ENCODE measurements at regions not wholly inside any gene's neighbourhood (a gene's known extent, or its start where the extent isn't known, plus 50 kb on each side); places are given as distances from the start of the nearest gene placed in this dataset.

DNA sequence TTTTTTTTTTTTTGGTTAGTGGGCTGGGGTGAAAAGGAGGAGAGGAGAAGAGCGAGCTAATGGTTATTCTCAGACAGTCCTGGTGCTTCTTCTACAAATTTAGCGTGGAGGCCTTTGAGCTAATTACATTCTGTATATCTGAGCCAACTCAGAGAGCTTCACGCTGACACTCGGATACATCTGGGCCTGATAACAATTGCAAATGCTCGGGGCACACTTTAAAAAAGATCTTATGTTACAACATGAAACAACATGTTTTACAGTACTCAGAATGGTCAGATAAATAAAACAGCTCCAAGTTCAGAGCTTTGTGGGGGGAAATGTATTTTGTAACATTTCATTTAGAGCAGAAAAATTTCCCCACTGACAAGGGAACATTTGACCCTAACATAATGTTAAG, 966.9 kb upstream of the NR2F2 start:
- DNase-seq (ENCODE audit: low read depth in 2 of 2) = peak in 1 of 2 donors; percentile 17

- peak; percentile 99 to 100 for DNase-seq (ENCODE audit: low read depth in 2 of 2)
Observed at GRCh38 chr15:95365511-95366107, 964.9 kb upstream of the NR2F2 start.

DNA sequence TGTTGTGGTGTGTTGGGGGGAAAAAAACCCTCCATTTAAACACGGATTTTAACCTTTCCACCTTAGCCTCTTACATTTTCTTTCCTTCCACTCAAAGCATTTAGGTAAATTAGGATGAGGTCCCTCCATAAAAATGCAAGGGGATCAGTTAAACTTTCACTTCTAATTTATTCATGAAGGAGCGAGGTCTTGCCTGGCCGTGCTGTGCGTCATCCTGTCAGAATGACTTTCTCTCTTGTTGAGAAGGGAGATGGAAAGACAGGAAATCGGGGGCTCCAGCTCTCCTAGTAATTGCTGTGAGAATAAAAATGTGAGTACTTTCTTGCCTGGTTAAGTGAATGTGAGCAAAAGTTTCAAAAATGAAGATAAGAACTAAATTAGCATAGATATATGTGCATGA, 962.3 kb upstream of the NR2F2 start:
- peak in 1 of 2 donors; percentile 70 for DNase-seq (ENCODE audit: low read depth in 2 of 2)

DNA sequence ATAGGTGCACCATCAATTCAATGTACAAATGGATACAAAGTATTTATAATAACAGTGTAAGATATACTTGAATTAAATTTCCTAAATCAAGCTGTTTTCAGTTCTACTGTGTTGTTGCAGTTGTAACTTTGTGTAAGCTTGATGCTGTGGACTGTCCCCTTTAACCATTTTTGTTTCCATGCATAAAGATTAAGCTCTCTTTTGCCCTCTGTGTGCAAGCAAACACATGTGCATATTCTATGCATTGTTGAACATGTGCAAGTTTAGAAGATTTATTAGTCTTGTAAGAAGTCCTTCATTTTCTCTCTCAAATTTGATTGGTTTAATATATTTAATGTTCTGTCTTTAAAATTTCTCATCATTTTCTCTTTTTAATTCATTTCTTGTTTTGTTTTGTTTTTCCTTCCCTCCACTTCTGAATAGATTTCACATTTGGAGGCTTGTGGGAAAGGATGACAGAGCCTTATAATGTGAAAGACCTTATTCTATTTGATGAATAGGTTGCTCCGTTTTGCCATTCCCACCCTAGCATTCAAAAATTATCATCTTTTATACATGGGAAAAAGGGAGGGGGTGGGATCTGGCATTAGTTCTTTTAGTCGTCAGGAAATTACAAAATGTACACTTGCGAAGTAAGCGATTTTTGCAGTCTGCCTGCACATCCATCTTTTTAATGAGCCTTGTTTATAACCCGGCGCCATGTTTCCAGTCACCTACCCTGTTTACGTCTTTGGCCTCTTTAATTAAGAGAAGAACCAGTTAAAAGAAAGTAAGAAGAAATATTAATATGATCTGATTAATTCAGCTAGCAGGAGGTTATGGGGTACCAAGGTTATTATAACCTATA, 961.5 kb upstream of the NR2F2 start:
- no peak for DNase-seq (ENCODE audit: low read depth in 2 of 2)

DNA sequence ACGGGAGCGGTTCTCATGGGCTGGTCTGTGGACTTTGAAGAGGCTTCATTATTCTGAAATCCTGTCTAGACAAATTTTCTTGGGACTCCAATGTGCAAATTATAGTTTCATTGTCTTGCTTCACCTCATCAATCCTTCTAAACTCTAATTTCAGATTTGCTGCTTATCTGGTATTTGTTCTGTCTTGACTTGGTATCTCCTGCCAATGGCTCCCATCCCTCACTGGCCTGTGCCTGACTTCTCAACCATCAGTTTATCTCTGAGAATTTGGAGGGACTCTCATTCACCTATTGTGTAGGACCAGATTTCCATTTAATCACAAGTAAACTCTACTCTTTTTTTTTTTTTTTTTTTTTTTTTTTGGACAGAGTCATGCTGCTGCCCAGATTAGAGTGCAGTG, 960.2 kb upstream of the NR2F2 start:
- no peak for DNase-seq (ENCODE audit: low read depth in 2 of 2)

GRCh38 chr15:95371664-95372063, 958.8 kb upstream of the NR2F2 start:
- DNase-seq (ENCODE audit: low read depth in 2 of 2) = no peak

- peak in 1 of 2 donors; percentile 59 for DNase-seq (ENCODE audit: low read depth in 2 of 2)
Observed at GRCh38 chr15:95375281-95375680, 955.2 kb upstream of the NR2F2 start.

DNA sequence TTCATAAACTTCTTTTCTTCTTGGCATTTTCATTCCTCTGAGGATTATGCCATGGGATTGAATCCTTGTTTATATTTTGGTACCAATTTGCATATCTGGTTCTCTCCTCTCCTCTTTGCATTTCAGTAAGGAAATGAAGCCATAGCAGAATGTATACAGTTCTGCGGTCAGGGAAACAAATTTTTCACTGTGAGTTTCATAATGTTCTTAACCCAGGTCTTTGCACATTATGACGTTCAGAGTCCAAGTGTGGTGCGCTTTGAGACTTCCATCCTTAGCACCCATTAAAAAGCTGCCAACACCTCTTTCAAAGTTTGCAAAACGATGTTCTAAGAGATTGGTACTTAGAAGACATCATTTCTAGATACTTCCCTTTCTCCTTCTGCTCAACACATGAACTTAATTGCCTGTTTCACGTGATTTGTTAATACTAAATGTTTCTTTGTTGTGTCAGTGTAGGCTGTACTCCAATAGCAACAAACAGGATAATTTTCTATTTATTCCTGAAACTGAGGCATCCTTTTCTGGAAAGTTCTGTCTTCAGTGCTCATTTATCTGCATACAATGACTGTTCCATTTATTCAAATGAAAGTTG, 953.1 kb upstream of the NR2F2 start:
- no peak for DNase-seq (ENCODE audit: low read depth in 2 of 2)

- peak in 1 of 2 donors; percentile 50 for DNase-seq (ENCODE audit: low read depth in 2 of 2)
Observed at GRCh38 chr15:95394186-95395067, 936.1 kb upstream of the NR2F2 start.

- DNase-seq (ENCODE audit: low read depth in 2 of 2) = no peak
Observed at GRCh38 chr15:95400428-95400827, 930.1 kb upstream of the NR2F2 start.

- DNase-seq (ENCODE audit: low read depth in 2 of 2) = no peak
Observed at GRCh38 chr15:95401587-95401986, 928.9 kb upstream of the NR2F2 start.

DNA sequence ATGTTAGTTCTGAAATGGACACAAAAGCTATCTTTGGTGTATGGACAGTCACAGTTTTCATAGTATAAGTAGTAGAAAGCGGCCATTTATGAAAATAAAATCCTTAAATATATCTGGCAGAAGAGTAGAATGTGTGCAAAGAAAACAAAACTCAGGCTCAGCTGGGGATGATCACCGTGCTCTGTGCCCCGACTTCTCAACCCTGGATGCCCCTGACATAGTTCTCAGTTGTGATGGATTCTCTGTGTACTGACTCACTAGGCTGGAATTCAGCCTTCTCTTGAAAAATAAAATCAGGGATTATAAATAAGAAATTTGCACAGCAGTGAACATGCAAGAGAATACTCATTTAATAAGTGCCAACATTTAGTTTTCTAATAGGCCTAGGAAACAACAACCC, 925.1 kb upstream of the NR2F2 start:
- DNase-seq (ENCODE audit: low read depth in 2 of 2) = peak in 1 of 2 donors; percentile 60

GRCh38 chr15:95407534-95407933, 923.0 kb upstream of the NR2F2 start:
- no peak for DNase-seq (ENCODE audit: low read depth in 2 of 2)

GRCh38 chr15:95409211-95409610, 921.3 kb upstream of the NR2F2 start:
- DNase-seq (ENCODE audit: low read depth in 2 of 2) = peak in 1 of 2 donors; percentile 2

DNA sequence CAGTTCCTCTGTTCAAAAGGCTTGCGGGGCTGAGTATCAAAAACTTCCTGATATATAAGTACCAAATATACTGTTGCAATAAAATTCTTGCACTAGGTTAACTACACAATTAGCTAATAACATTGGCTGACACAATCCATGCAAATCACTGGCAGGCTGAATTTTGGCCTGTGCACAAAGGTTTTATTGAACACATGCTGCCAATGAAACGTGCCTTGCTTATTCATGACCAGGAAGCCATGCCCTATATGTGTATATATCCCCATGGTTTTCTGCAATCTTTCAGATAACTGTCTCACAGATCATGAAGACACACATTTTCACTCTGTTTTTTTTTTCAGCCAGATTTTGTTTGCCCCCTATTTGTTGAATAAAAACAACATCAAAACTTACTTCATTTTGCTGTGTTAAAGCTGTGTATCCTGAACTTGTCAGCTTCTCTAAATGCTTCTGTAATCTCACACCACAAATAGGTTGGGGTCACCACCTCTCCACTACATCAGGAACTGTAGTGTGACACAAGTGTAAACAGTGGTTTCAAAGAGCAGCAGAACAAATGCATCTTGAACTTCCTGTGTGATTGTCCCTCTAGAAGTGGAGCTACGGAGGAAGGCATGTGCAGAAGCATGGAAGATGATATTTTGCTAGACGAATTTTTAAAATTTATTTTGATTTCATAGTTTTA, 920.7 kb upstream of the NR2F2 start:
- DNase-seq (ENCODE audit: low read depth in 2 of 2) = peak; percentile 17 to 58

GRCh38 chr15:95410757-95411156, 919.7 kb upstream of the NR2F2 start:
- DNase-seq (ENCODE audit: low read depth in 2 of 2) = peak in 1 of 2 donors; percentile 11

DNA sequence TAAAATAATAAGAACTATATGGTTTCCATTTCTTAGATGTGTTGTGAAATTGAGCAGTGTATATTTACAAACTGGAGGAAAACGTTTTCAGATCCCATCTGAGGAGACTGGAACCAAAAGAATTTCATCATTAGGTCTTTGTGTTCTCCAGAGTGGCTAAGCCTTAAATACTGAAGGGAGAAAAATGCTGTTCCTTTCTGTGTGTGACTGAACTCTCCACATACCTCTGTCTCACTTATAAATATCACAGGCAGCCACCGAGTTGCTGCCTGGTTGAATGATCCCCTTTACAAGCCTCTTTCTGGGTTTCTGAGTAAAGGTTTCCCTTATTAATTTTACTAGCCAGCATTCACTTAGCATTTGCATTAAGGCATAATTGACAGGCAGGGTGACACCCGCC, 913.9 kb upstream of the NR2F2 start:
- no peak for DNase-seq (ENCODE audit: low read depth in 2 of 2)

- no peak for DNase-seq (ENCODE audit: low read depth in 2 of 2)
Observed at GRCh38 chr15:95417761-95418160, 912.7 kb upstream of the NR2F2 start.

DNA sequence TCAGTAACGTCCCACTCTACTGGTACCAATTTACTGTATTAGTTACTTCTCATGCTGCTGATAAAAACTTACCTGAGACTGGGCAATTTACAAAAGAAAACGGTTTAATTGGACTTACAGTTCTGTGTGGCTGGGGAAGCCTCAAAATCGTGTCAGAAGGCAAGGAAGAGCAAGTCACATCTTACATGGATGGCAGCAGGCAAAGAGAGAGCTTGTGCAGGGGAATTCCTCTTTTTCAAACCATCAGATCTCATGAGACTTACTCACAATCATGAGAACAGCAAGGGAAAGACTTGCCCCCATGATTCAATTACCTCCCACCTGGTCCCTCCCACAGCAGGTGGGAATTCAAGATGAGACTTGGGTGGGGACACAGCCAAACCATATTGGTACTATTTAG, 908.2 kb upstream of the NR2F2 start:
- DNase-seq (ENCODE audit: low read depth in 2 of 2) = no peak

DNA sequence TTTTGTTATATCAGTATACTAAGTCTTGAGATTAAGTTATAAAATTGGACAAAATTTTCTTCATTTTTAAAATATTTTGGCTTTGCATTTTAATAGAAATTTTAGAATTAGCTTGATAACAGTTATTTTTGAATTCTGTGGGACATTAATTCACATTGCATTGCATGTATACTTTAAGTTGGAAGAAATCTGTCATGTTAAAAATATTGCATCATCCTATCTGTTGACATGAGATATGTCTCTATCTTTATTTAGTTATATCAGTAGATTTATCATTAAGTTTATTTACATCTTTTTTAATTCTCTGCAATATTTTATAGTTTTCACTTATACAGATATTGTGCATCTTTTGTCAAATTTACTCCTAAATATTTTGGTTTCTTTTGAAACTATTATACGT, 904.6 kb upstream of the NR2F2 start:
- DNase-seq (ENCODE audit: low read depth in 2 of 2) = no peak

DNA sequence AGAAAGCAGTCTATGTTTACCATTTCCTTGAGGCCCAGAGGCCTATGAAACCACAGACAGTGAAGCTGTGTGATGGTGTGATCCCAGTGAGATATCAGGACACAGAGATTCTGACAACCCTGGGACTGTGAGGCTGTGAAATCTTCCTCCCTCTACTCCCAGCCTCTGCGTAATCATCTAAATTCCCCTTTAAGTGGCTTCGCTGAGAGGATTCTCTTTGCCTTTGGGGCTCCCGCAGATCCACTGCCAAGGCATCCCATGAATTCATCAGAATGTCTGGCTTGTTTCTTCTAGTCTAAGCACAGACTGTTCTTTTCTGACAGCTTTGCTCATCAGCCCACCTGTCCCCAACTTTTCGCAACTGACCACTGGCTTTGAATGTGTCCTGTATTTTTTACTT, 901.2 kb upstream of the NR2F2 start:
- no peak for DNase-seq (ENCODE audit: low read depth in 2 of 2)

Data from dermis microvascular lymphatic vessel endothelial cell (primary cell).